GM23338 (cell line): ENCODE measurements at regions not wholly inside any gene's neighbourhood (a gene's known extent, or its start where the extent isn't known, plus 50 kb on each side); places are given as distances from the start of the nearest gene placed in this dataset.

Source experiments
- CREB1 ChIP-seq: fragments of 250-450 bp; sonication (Bioruptor Pico); IDR thresholded peaks from 2 replicates; pipeline ENCODE4 v1.5.0; 2020; ENCODE audit warnings: low read depth, mild to moderate bottlenecking, moderate library complexity
- EZH2phosphoT487 ChIP-seq: fragments of 200-600 bp; sonication (generic); IDR thresholded peaks from one replicate; pipeline ENCODE4 v1.8.1; 2018; ENCODE audit warnings: antibody characterized with exemption; ENCODE audit not compliant: unreplicated experiment
- TF ChIP-seq, protein P1 (sequence below), 2 experiments: fragments of 200-600 bp in 1 of 2; sonication (generic) in 1 of 2; conservative IDR thresholded peaks; 2 replicates each; pipeline versions ENCODE4 v1.5.1 to v1.6.1; 2016 to 2017; ENCODE audit warnings: antibody characterized with exemption in 2 of 2, low read depth in 2 of 2, mild to moderate bottlenecking in 2 of 2, moderate library complexity in 1 of 2

DNA sequence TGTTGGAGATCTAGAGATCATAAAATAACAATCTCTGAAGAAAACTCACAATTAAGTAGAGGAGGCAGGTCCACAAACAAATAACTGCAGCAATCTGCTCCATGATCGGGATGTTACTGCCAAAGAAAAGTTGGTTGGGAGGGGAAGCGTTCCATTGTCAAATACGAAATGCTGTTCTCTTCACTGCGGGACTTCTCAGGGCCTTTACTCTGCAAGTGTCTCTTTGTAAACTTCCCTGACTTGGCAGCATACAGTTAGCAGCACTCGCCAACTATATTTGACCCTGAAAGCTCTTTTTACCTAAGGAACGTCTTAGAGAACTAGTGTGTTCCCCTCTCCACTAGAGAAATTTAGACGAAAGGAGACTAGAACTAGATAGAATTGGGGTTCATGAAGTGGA, 780.7 kb upstream of the TBX3 start:
- TF ChIP-seq, protein P1, sequence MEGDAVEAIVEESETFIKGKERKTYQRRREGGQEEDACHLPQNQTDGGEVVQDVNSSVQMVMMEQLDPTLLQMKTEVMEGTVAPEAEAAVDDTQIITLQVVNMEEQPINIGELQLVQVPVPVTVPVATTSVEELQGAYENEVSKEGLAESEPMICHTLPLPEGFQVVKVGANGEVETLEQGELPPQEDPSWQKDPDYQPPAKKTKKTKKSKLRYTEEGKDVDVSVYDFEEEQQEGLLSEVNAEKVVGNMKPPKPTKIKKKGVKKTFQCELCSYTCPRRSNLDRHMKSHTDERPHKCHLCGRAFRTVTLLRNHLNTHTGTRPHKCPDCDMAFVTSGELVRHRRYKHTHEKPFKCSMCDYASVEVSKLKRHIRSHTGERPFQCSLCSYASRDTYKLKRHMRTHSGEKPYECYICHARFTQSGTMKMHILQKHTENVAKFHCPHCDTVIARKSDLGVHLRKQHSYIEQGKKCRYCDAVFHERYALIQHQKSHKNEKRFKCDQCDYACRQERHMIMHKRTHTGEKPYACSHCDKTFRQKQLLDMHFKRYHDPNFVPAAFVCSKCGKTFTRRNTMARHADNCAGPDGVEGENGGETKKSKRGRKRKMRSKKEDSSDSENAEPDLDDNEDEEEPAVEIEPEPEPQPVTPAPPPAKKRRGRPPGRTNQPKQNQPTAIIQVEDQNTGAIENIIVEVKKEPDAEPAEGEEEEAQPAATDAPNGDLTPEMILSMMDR (conservative IDR thresholded peaks at IDR 0.05; ENCODE audit: low read depth in 2 of 2) = no peak
- TF ChIP-seq EZH2phosphoT487 (no peak), CREB1 (CRISPR knock-in tag) (no peak)
